H1 (cell line): ENCODE measurements at regions not wholly inside any gene's neighbourhood (a gene's known extent, or its start where the extent isn't known, plus 50 kb on each side); places are given as distances from the start of the nearest gene placed in this dataset.

Source experiments
- CTCF ChIA-PET: fragments of 300-600 bp; sonication (Branson Sonifier 250); formaldehyde crosslinking; loops from one replicate; lab custom pipeline; 2021; ENCODE audit not compliant: partially characterized antibody; lab: Charles Lee
- POLR2A ChIA-PET: fragments of 300-600 bp; sonication (Branson Sonifier 250); formaldehyde crosslinking; loops from one replicate; lab custom pipeline; 2021; ENCODE audit warnings: inconsistent platforms; ENCODE audit not compliant: partially characterized antibody; lab: Charles Lee
- DNase-seq, 2 experiments: peaks; one replicate each; pipeline versions ENCODE4 v3.0.0 to v3.0.0-alpha.2; 2010 to 2022; ENCODE audit warnings: low spot score in 2 of 2, low read depth in 1 of 2, mixed read lengths in 1 of 2
- FAIRE-seq: peaks from 2 replicates; lab custom pipeline; 2011; peaks lifted over from hg19 to GRCh38; lab: Jason Lieb, UNC
- H2AFZ ChIP-seq: 2 replicates; pipeline ENCODE4 v1.8.1; 2012; ENCODE audit warnings: low read length, inconsistent platforms
- H2AK5ac ChIP-seq: 2 replicates; pipeline ENCODE4 v1.6.1; 2013; ENCODE audit warnings: low read depth, low read length
- H2BK120ac ChIP-seq: replicated peaks from 2 replicates; pipeline ENCODE3; 2013; ENCODE audit warnings: low read depth, low read length, inconsistent platforms
- H2BK12ac ChIP-seq: 2 replicates; pipeline ENCODE4 v1.6.1; 2013; ENCODE audit warnings: low read depth, low read length
- H2BK15ac ChIP-seq: 2 replicates; pipeline ENCODE4 v1.6.1; 2013; ENCODE audit warnings: low read length
- H2BK20ac ChIP-seq: 2 replicates; pipeline ENCODE4 v1.6.1; 2013; ENCODE audit warnings: low read length
- H2BK5ac ChIP-seq: 2 replicates; pipeline ENCODE4 v1.6.1; 2013; ENCODE audit warnings: low read depth, low read length
- H3K14ac ChIP-seq: 2 replicates; pipeline ENCODE4 v1.6.1; 2013; ENCODE audit warnings: inconsistent platforms; ENCODE audit not compliant: insufficient read length
- H3K18ac ChIP-seq: 2 replicates; pipeline ENCODE4 v1.6.1; 2013; ENCODE audit warnings: low read length; ENCODE audit errors: extremely low read depth
- H3K23ac ChIP-seq: 2 replicates; pipeline ENCODE4 v1.6.1; 2013; ENCODE audit warnings: inconsistent platforms; ENCODE audit not compliant: insufficient read length
- H3K23me2 ChIP-seq: 2 replicates; pipeline ENCODE4 v1.6.1; 2013; ENCODE audit warnings: low read depth, low read length
- H3K27ac ChIP-seq: 2 replicates; pipeline ENCODE4 v1.6.1; 2011; ENCODE audit warnings: low read depth, low read length, inconsistent platforms
- H3K27me3 ChIP-seq, 4 experiments: replicated peaks in 1 of 4; 1 replicate in 1 of 4; 2 replicates in 3 of 4; pipeline versions ENCODE4 v1.6.1 to v1.8.1; 2011 to 2013; ENCODE audit warnings: low read length in 3 of 4, mild to moderate bottlenecking in 3 of 4, inconsistent platforms in 2 of 4, mixed read lengths in 2 of 4, moderate library complexity in 1 of 4; ENCODE audit not compliant: control insufficient read depth in 3 of 4, insufficient read depth in 3 of 4; ENCODE audit errors: extremely low read depth in 1 of 4
- H3K36me3 ChIP-seq, 4 experiments: 2 replicates each; pipeline versions ENCODE4 v1.6.1 to v1.8.1; 2011 to 2013; ENCODE audit warnings: mild to moderate bottlenecking in 4 of 4, low read length in 3 of 4, moderate library complexity in 2 of 4, control low read depth in 1 of 4, inconsistent platforms in 1 of 4; ENCODE audit not compliant: insufficient read depth in 4 of 4, control insufficient read depth in 2 of 4
- H3K4ac ChIP-seq: replicated peaks from 2 replicates; pipeline ENCODE3; 2013; ENCODE audit warnings: low read length, low read depth, mixed read lengths, inconsistent platforms; ENCODE audit not compliant: insufficient read length
- H3K4me1 ChIP-seq, 4 experiments: replicated peaks in 1 of 4; 1 replicate in 1 of 4; 2 replicates in 3 of 4; pipeline versions ENCODE4 v1.6.1 to v1.8.1; 2011 to 2013; ENCODE audit warnings: low read length in 3 of 4, inconsistent platforms in 2 of 4, mixed read lengths in 1 of 4; ENCODE audit not compliant: insufficient read depth in 4 of 4, control insufficient read depth in 3 of 4
- H3K4me2 ChIP-seq, 2 experiments: 2 replicates each; pipeline versions ENCODE4 v1.6.1 to v1.8.1; 2011 to 2013; ENCODE audit warnings: low read depth in 2 of 2, low read length in 2 of 2, control low read depth in 1 of 2, inconsistent platforms in 1 of 2, mild to moderate bottlenecking in 1 of 2; ENCODE audit not compliant: insufficient read depth in 1 of 2
- H3K4me3 ChIP-seq, 4 experiments: fragments of 200-600, 300-600 bp in 1 of 4; sonication (generic), shearing (Covaris generic), sonication (Bioruptor Twin) in 1 of 4; 2 replicates each; pipeline versions ENCODE4 v1.5.1 to v1.8.1; 2011 to 2016; ENCODE audit warnings: low read length in 4 of 4, low read depth in 3 of 4, control low read depth in 2 of 4, inconsistent platforms in 2 of 4, mild to moderate bottlenecking in 2 of 4, mixed read lengths in 1 of 4, moderate library complexity in 1 of 4; ENCODE audit not compliant: insufficient read depth in 2 of 4; ENCODE audit errors: extremely low read depth in 1 of 4
- H3K56ac ChIP-seq: replicated peaks from 2 replicates; pipeline ENCODE3; 2013; ENCODE audit warnings: low read depth, mild to moderate bottlenecking, mixed read lengths, low read length, inconsistent platforms; ENCODE audit not compliant: insufficient read length
- H3K79me1 ChIP-seq: 2 replicates; pipeline ENCODE4 v1.6.1; 2013; ENCODE audit warnings: low read depth, low read length, control low read depth
- H3K79me2 ChIP-seq, 2 experiments: 2 replicates each; pipeline versions ENCODE4 v1.6.1 to v1.8.1; 2012 to 2013; ENCODE audit warnings: low read length in 2 of 2, mild to moderate bottlenecking in 2 of 2, inconsistent platforms in 1 of 2; ENCODE audit not compliant: insufficient read depth in 2 of 2, control insufficient read depth in 1 of 2
- H3K9ac ChIP-seq, 4 experiments: replicated peaks in 1 of 4; 1 replicate in 1 of 4; 2 replicates in 3 of 4; pipeline versions ENCODE4 v1.6.1 to v1.8.1; 2011 to 2013; ENCODE audit warnings: low read depth in 3 of 4, low read length in 3 of 4, control low read depth in 2 of 4, mild to moderate bottlenecking in 2 of 4, moderate library complexity in 2 of 4, inconsistent platforms in 1 of 4; ENCODE audit errors: extremely low read depth in 1 of 4
- H3K9me3 ChIP-seq, 2 experiments: 2 replicates each; pipeline versions ENCODE4 v1.6.1 to v1.8.1; 2012 to 2013; ENCODE audit warnings: mild to moderate bottlenecking in 2 of 2, moderate library complexity in 2 of 2, control low read depth in 1 of 2, inconsistent platforms in 1 of 2, low read depth in 1 of 2, low read length in 1 of 2, mixed read lengths in 1 of 2; ENCODE audit not compliant: insufficient read depth in 2 of 2
- H4K20me1 ChIP-seq, 2 experiments: replicated peaks in 1 of 2; 2 replicates each; pipeline versions ENCODE3 to v1.8.1; 2011 to 2013; ENCODE audit warnings: inconsistent platforms in 2 of 2, low read length in 2 of 2, mild to moderate bottlenecking in 1 of 2; ENCODE audit not compliant: insufficient read depth in 2 of 2, control insufficient read depth in 1 of 2
- H4K5ac ChIP-seq: 2 replicates; pipeline ENCODE4 v1.6.1; 2013; ENCODE audit warnings: low read length, low read depth, mixed read lengths, inconsistent platforms; ENCODE audit not compliant: insufficient read length
- H4K8ac ChIP-seq: 2 replicates; pipeline ENCODE4 v1.8.0; 2013; ENCODE audit warnings: mild to moderate bottlenecking, moderate library complexity, low read length, inconsistent platforms; ENCODE audit not compliant: insufficient read depth; ENCODE audit errors: extremely low read depth
- H4K91ac ChIP-seq: replicated peaks from 2 replicates; pipeline ENCODE3; 2013; ENCODE audit warnings: low read length, mixed read lengths, inconsistent platforms; ENCODE audit not compliant: insufficient read length
- CEBPB ChIP-seq: IDR thresholded peaks from 2 replicates; pipeline ENCODE4 v1.6.1; 2012; ENCODE audit warnings: low read depth, low read length
- CHD2 ChIP-seq: IDR thresholded peaks from 2 replicates; pipeline ENCODE4 v1.6.1; 2012; ENCODE audit warnings: low read length, improper control_type of control experiment
- FOSL1 ChIP-seq: IDR thresholded peaks from 2 replicates; pipeline ENCODE4 v1.6.1; 2011; ENCODE audit warnings: mild to moderate bottlenecking, low read depth, low read length, moderate library complexity; ENCODE audit not compliant: insufficient read depth
- HDAC6 ChIP-seq: IDR thresholded peaks from one replicate; pipeline ENCODE4 v1.7.1; 2012; ENCODE audit warnings: low read depth, mild to moderate bottlenecking, inconsistent platforms, low read length, moderate library complexity
- MAFK ChIP-seq: IDR thresholded peaks from 2 replicates; pipeline ENCODE4 v1.6.1; 2012; ENCODE audit warnings: low read depth, mild to moderate bottlenecking, improper control_type of control experiment, low read length
- NANOG ChIP-seq: IDR thresholded peaks from 2 replicates; pipeline ENCODE4 v1.6.1; 2011; ENCODE audit warnings: low read length, low read depth, mild to moderate bottlenecking, inconsistent platforms; ENCODE audit not compliant: insufficient read depth, poor library complexity, severe bottlenecking
- RBBP5 ChIP-seq: IDR thresholded peaks from 2 replicates; pipeline ENCODE4 v1.7.1; 2012; ENCODE audit warnings: low read depth, mild to moderate bottlenecking, inconsistent platforms, low read length, moderate library complexity, borderline replicate concordance
- RNF2 ChIP-seq: fragments of 200-900, 300-1000 bp; sonication (generic); IDR thresholded peaks from 2 replicates; pipeline ENCODE4 v1.7.1; 2016; ENCODE audit warnings: borderline replicate concordance, low read depth, mild to moderate bottlenecking, antibody characterized with exemption, low read length; ENCODE audit not compliant: poor library complexity, severe bottlenecking; ENCODE audit errors: missing control alignments
- RXRA ChIP-seq: IDR thresholded peaks from 2 replicates; pipeline ENCODE4 v1.6.1; 2011; ENCODE audit warnings: low read depth, mild to moderate bottlenecking, low read length, moderate library complexity; ENCODE audit not compliant: insufficient read depth
- SIX5 ChIP-seq: IDR thresholded peaks from 2 replicates; pipeline ENCODE4 v1.6.1; 2011; ENCODE audit warnings: mild to moderate bottlenecking, low read depth, low read length
- SP1 ChIP-seq: IDR thresholded peaks from 2 replicates; pipeline ENCODE4 v1.6.1; 2011; ENCODE audit warnings: low read depth, low read length
- TBP ChIP-seq: IDR thresholded peaks from 2 replicates; pipeline ENCODE4 v1.6.1; 2011; ENCODE audit warnings: low read depth, low read length, improper control_type of control experiment
- ZNF274 ChIP-seq: IDR thresholded peaks from 2 replicates; pipeline ENCODE4 v1.7.0; 2012; ENCODE audit warnings: low read length, borderline replicate concordance; ENCODE audit errors: extremely low read depth
- TF ChIP-seq, protein P1 (sequence below): IDR thresholded peaks from 2 replicates; pipeline ENCODE4 v1.6.1; 2011; ENCODE audit warnings: low read depth, mild to moderate bottlenecking, low read length; ENCODE audit not compliant: insufficient read depth
- TF ChIP-seq, protein P2 (sequence below): IDR thresholded peaks from 2 replicates; pipeline ENCODE4 v1.6.1; 2012; ENCODE audit warnings: inconsistent platforms

DNA sequence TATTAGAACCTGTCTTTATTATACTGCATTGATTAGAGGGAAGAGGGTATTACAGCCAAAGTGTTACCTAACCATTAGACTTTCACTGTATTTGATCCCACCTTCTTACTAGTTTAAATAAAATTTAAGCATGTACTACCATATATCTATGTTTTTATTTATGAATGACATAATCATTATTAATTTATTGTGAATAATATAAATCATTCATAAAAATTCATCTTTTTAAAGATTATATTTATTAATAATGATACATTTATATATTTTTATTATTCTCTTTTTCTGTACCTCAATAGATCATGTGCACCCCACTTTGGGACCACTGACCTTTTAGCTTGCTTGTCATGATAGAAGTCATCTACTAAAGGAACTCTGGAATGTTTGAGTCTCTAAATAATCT, 223.5 kb upstream of the MARCKS start:
- Histone ChIP-seq H3K9ac (no peak overlapping the region), H3K23ac (no peak overlapping the region), H2BK15ac (no peak overlapping the region), H4K20me1 (no peaks in the 10 kb centered on the region), H3K9me3 (no peaks in the 10 kb centered on the region), H3K4me1 (peaks cover 0 to 3% (median 0%) of the 10 kb centered on the region in 4 experiments; a peak in 2 of 7 replicates), H4K8ac (no peak overlapping the region), H3K4me2 (no peak overlapping the region), H3K4me3 (no peak overlapping the region), H4K5ac (no peak overlapping the region), H3K56ac (no peak overlapping the region), H2BK5ac (no peak overlapping the region), H3K4ac (no peak overlapping the region), H3K23me2 (no peaks in the 10 kb centered on the region), H3K18ac (no peak overlapping the region), H3K27ac (no peak overlapping the region), H2BK12ac (no peak overlapping the region), H3K79me2 (no peaks in the 10 kb centered on the region), H2AK5ac (no peak overlapping the region), H4K91ac (no peak overlapping the region), H3K36me3 (no peaks in the 10 kb centered on the region), H3K79me1 (no peaks in the 10 kb centered on the region), H2BK20ac (no peak overlapping the region), H3K14ac (no peak overlapping the region), H2BK120ac (no peak overlapping the region), H2AFZ (no peak overlapping the region), H3K27me3 (no peaks in the 10 kb centered on the region; a peak in 1 of 7 replicates)
- TF ChIP-seq, protein P1, sequence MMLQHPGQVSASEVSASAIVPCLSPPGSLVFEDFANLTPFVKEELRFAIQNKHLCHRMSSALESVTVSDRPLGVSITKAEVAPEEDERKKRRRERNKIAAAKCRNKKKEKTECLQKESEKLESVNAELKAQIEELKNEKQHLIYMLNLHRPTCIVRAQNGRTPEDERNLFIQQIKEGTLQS = no peak
- TF ChIP-seq MAFK = no peak
- TF ChIP-seq ZNF274 = no peak
- no peak for TF ChIP-seq SIX5
- TF ChIP-seq CEBPB = no peak
- TF ChIP-seq CHD2 = no peak
- TF ChIP-seq RXRA = no peak
- no peak for TF ChIP-seq TBP
- TF ChIP-seq FOSL1 = no peak
- TF ChIP-seq, protein P2, sequence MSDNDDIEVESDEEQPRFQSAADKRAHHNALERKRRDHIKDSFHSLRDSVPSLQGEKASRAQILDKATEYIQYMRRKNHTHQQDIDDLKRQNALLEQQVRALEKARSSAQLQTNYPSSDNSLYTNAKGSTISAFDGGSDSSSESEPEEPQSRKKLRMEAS = no peak
- no peak for TF ChIP-seq SP1
- TF ChIP-seq HDAC6 = no peak
- no peak for TF ChIP-seq RNF2
- TF ChIP-seq NANOG = no peak
- TF ChIP-seq RBBP5 = no peak
- ChIA-PET POLR2A (no interaction called here), CTCF (interaction anchor here (0.5 to 1.6 kb wide), 8 partner anchors 9 to 192 kb away, joined by 3 to 4 read pairs (median 3); no protein-coding TSS in a partner anchor)
- DNase-seq (no peak), FAIRE-seq (no peak)
